HepG2 (cell line): ENCODE measurements at regions not wholly inside any gene's neighbourhood (a gene's known extent, or its start where the extent isn't known, plus 50 kb on each side); places are given as distances from the start of the nearest gene placed in this dataset.

Experiments
- ATAC-seq: fragments of 200-7000 bp; cut with Tn5 transposase; 3 replicates; pipeline ENCODE4 v1.9.1; 2020; ENCODE audit warnings: mild to moderate bottlenecking, moderate library complexity
- BruUV-seq: library from RNA; stranded (reverse); fragments of 400-500 nt; replicated peaks from 2 replicates; lab custom pipeline; 2021; lab: Mats Ljungman, UMichigan
- CTCF ChIA-PET: fragments of 300-600 bp; formaldehyde crosslinking; extraction: SDS; loops from one replicate; lab custom pipeline; 2021; ENCODE audit warnings: low total read pairs, inconsistent platforms, low intra/inter-chr PET ratio; lab: Yijun Ruan, JAX
- POLR2A ChIA-PET: fragments of 350-600 bp; sonication (Branson Sonifier 250); formaldehyde crosslinking; loops from one replicate; lab custom pipeline; 2020; ENCODE audit warnings: antibody characterized with exemption, inconsistent platforms; lab: Yijun Ruan, JAX
- DNase-seq: peaks from one replicate; pipeline ENCODE4 v3.0.0-alpha.2; 2015; ENCODE audit warnings: low spot score
- FAIRE-seq: peaks from 3 replicates; lab custom pipeline; 2011; peaks lifted over from hg19 to GRCh38; lab: Jason Lieb, UNC
- H2AFZ ChIP-seq: one replicate; pipeline ENCODE4 v1.6.1; 2011; ENCODE audit warnings: low read length, inconsistent platforms
- H3K27ac ChIP-seq: fragments of 300-600 bp; 3 replicates; pipeline ENCODE4 v1.8.0; 2011; ENCODE audit warnings: mixed run types, mild to moderate bottlenecking, mixed read lengths, low read length, inconsistent platforms; ENCODE audit not compliant: insufficient read depth; ENCODE audit errors: extremely low read length
- H3K27me3 ChIP-seq, 2 experiments: fragments of 200-600 bp in 1 of 2; 2 replicates in 1 of 2; 3 replicates in 1 of 2; pipeline versions ENCODE4 v1.6.0 to v1.8.0; 2011; ENCODE audit warnings: low read length in 2 of 2, mild to moderate bottlenecking in 2 of 2, moderate library complexity in 2 of 2, inconsistent platforms in 1 of 2; ENCODE audit not compliant: insufficient read depth in 2 of 2, control insufficient read depth in 1 of 2
- H3K36me3 ChIP-seq, 2 experiments: fragments of 200-600 bp in 1 of 2; replicated peaks in 1 of 2; 2 replicates in 1 of 2; 3 replicates in 1 of 2; pipeline versions ENCODE4 v1.5.1 to v1.8.0; 2011; ENCODE audit warnings: low read length in 2 of 2, inconsistent platforms in 1 of 2; ENCODE audit not compliant: insufficient read depth in 2 of 2, control insufficient read depth in 1 of 2
- H3K4me1 ChIP-seq: 2 replicates; pipeline ENCODE4 v1.5.1; 2012; ENCODE audit warnings: low read length, inconsistent platforms; ENCODE audit not compliant: insufficient read depth
- H3K4me2 ChIP-seq: 2 replicates; pipeline ENCODE4 v1.6.0; 2011; ENCODE audit warnings: low read depth, low read length, inconsistent platforms
- H3K4me3 ChIP-seq, 3 experiments: fragments of 200-600 bp in 1 of 3; sonication (generic), shearing (Covaris generic) in 1 of 3; replicated peaks in 1 of 3; 2 replicates each; pipeline ENCODE4 v1.5.1; 2011 to 2016; ENCODE audit warnings: low read length in 3 of 3, inconsistent platforms in 2 of 3, low read depth in 2 of 3, mild to moderate bottlenecking in 2 of 3, control low read depth in 1 of 3, mixed read lengths in 1 of 3; ENCODE audit not compliant: insufficient read depth in 1 of 3
- H3K79me2 ChIP-seq: one replicate; pipeline ENCODE4 v1.6.1; 2011; ENCODE audit warnings: low read length, inconsistent platforms; ENCODE audit not compliant: insufficient read depth
- H3K9ac ChIP-seq: 2 replicates; pipeline ENCODE4 v1.6.0; 2011; ENCODE audit warnings: mild to moderate bottlenecking, low read depth, low read length, inconsistent platforms; ENCODE audit not compliant: insufficient read depth
- H3K9me3 ChIP-seq: 2 replicates; pipeline ENCODE4 v1.5.1; 2012; ENCODE audit warnings: mild to moderate bottlenecking, low read length
- H4K20me1 ChIP-seq: 2 replicates; pipeline ENCODE4 v1.6.0; 2011; ENCODE audit warnings: inconsistent platforms, mild to moderate bottlenecking, low read length, moderate library complexity; ENCODE audit not compliant: insufficient read depth
- ARNT2 ChIP-seq: sonication (generic); formaldehyde crosslinking; IDR thresholded peaks from 2 replicates; pipeline ENCODE4 v1.8.0; 2022; ENCODE audit warnings: mild to moderate bottlenecking, low read depth, missing genetic modification reagents, moderate library complexity
- ETV5 ChIP-seq: IDR thresholded peaks from 2 replicates; pipeline ENCODE4 v1.6.1; 2018; ENCODE audit warnings: missing biosample characterization, missing genetic modification reagents, inconsistent platforms, borderline replicate concordance
- FOXP1 ChIP-seq, 2 experiments: fragments of 450-650 bp in 1 of 2; IDR thresholded peaks; 2 replicates each; pipeline ENCODE4 v1.6.1; 2017 to 2018; ENCODE audit warnings: antibody characterized with exemption in 1 of 2
- GATA4 ChIP-seq: sonication (generic); IDR thresholded peaks from 2 replicates; pipeline ENCODE4 v1.6.1; 2016; ENCODE audit warnings: antibody characterized with exemption, low read depth, borderline replicate concordance
- KLF9 ChIP-seq: IDR thresholded peaks from 2 replicates; pipeline ENCODE4 v1.6.1; 2016; ENCODE audit warnings: low read depth
- LCORL ChIP-seq, 2 experiments: fragments of 450-650 bp in 1 of 2; sonication (generic) in 1 of 2; formaldehyde crosslinking in 1 of 2; IDR thresholded peaks; 2 replicates each; pipeline versions ENCODE4 v1.5.0 to v1.6.1; 2017 to 2020; ENCODE audit warnings: antibody characterized with exemption in 1 of 2, missing genetic modification reagents in 1 of 2
- MAFF ChIP-seq: IDR thresholded peaks from 2 replicates; pipeline ENCODE4 v1.6.1; 2011; ENCODE audit warnings: low read depth, low read length, improper control_type of control experiment
- NONO ChIP-seq, 2 experiments: fragments of 450-650 bp in 1 of 2; sonication (generic) in 1 of 2; formaldehyde crosslinking in 1 of 2; IDR thresholded peaks in 1 of 2; conservative IDR thresholded peaks in 1 of 2; 2 replicates each; pipeline versions ENCODE4 v1.6.1 to v1.8.0; 2017 to 2022; ENCODE audit warnings: mild to moderate bottlenecking in 1 of 2, missing genetic modification reagents in 1 of 2, moderate library complexity in 1 of 2
- NR3C1 ChIP-seq: sonication (generic); formaldehyde crosslinking; IDR thresholded peaks from 2 replicates; pipeline ENCODE4 v1.4.0; 2020; ENCODE audit warnings: missing genetic modification reagents
- PHF21A ChIP-seq: sonication (generic); formaldehyde crosslinking; IDR thresholded peaks from 2 replicates; pipeline ENCODE4 v1.5.0; 2020; ENCODE audit warnings: mild to moderate bottlenecking, missing genetic modification reagents
- PLRG1 ChIP-seq: fragments of 450-650 bp; conservative IDR thresholded peaks from 2 replicates; pipeline ENCODE4 v1.6.1; 2016
- RFX5 ChIP-seq: IDR thresholded peaks from 2 replicates; pipeline ENCODE4 v1.6.1; 2011; ENCODE audit warnings: low read depth, low read length, improper control_type of control experiment
- STAT5B ChIP-seq: sonication (generic); formaldehyde crosslinking; IDR thresholded peaks from 2 replicates; pipeline ENCODE4 v1.4.0; 2020; ENCODE audit warnings: missing genetic modification reagents
- ZNF296 ChIP-seq: sonication (generic); formaldehyde crosslinking; conservative IDR thresholded peaks from 2 replicates; pipeline ENCODE4 v1.5.0; 2020; ENCODE audit warnings: mild to moderate bottlenecking, missing genetic modification reagents
- WGBS: methylation state at CpG from one replicate; pipeline ENCODE4 v1.1.6; 2017; ENCODE audit warnings: low lambda C conversion rate; 5-methylcytosine and 5-hydroxymethylcytosine counted together
- in situ Hi-C: cut with HindIII; loops from 2 replicates; pipeline ENCODE4 v1.10.0; 2017; ENCODE audit warnings: low pct_unique_long_range_greater_than_20kb; ENCODE audit not compliant: extremely low pct_ligation_motif_present
- intact Hi-C: fragments of 100-400 bp; cut with micrococcal nuclease; formaldehyde crosslinking; loops from one replicate; pipeline ENCODE4 v1.10.0; 2022; ENCODE audit not compliant: unreplicated experiment
- TF ChIP-seq, protein P1 (sequence below): sonication (generic); formaldehyde crosslinking; IDR thresholded peaks from 2 replicates; pipeline ENCODE4 v1.4.0; 2020; ENCODE audit warnings: missing genetic modification reagents, borderline replicate concordance
- TF ChIP-seq, protein P2 (sequence below): sonication (generic); formaldehyde crosslinking; IDR thresholded peaks from 2 replicates; pipeline ENCODE4 v1.4.0; 2020; ENCODE audit warnings: missing genetic modification reagents
- TF ChIP-seq, protein P3 (sequence below): sonication (generic); formaldehyde crosslinking; IDR thresholded peaks from 2 replicates; pipeline ENCODE4 v1.8.0; 2022; ENCODE audit warnings: mild to moderate bottlenecking, missing genetic modification reagents; ENCODE audit not compliant: insufficient replicate concordance

- Histone ChIP-seq H3K9me3 (no peaks in the 10 kb centered on the region; the same call in 1 of the 2 replicates), H3K4me3 (no peak overlapping the region), H3K27me3 (no peaks in the 10 kb centered on the region), H3K4me2 (no peak overlapping the region), H4K20me1 (no peaks in the 10 kb centered on the region), H3K79me2 (no peaks in the 10 kb centered on the region), H3K9ac (no peak overlapping the region), H3K27ac (no peak overlapping the region), H2AFZ (no peak overlapping the region), H3K36me3 (no peaks in the 10 kb centered on the region), H3K4me1 (no peaks in the 10 kb centered on the region)
- ATAC-seq, result no peak
- in situ Hi-C loops, result no loop called here
- no peak for TF ChIP-seq LCORL (IDR thresholded peaks at IDR 0.05)
- no peak for TF ChIP-seq LCORL (CRISPR knock-in tag; IDR thresholded peaks at IDR 0.05)
- TF ChIP-seq PHF21A (CRISPR knock-in tag), result no peak
- no peak for TF ChIP-seq GATA4
- no peak for TF ChIP-seq ZNF296
- TF ChIP-seq RFX5, result no peak
- no peak for TF ChIP-seq NONO (IDR thresholded peaks at IDR 0.05)
- TF ChIP-seq NONO (CRISPR knock-in tag; conservative IDR thresholded peaks at IDR 0.05), result no peak
- TF ChIP-seq, protein P1, sequence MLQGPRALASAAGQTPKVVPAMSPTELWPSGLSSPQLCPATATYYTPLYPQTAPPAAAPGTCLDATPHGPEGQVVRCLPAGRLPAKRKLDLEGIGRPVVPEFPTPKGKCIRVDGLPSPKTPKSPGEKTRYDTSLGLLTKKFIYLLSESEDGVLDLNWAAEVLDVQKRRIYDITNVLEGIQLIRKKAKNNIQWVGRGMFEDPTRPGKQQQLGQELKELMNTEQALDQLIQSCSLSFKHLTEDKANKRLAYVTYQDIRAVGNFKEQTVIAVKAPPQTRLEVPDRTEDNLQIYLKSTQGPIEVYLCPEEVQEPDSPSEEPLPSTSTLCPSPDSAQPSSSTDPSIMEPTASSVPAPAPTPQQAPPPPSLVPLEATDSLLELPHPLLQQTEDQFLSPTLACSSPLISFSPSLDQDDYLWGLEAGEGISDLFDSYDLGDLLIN (CRISPR knock-in tag), result no peak
- TF ChIP-seq PLRG1, result no peak
- no peak for TF ChIP-seq STAT5B
- no peak for TF ChIP-seq NR3C1 (CRISPR knock-in tag)
- TF ChIP-seq KLF9 (CRISPR knock-in tag), result no peak
- TF ChIP-seq, protein P2, sequence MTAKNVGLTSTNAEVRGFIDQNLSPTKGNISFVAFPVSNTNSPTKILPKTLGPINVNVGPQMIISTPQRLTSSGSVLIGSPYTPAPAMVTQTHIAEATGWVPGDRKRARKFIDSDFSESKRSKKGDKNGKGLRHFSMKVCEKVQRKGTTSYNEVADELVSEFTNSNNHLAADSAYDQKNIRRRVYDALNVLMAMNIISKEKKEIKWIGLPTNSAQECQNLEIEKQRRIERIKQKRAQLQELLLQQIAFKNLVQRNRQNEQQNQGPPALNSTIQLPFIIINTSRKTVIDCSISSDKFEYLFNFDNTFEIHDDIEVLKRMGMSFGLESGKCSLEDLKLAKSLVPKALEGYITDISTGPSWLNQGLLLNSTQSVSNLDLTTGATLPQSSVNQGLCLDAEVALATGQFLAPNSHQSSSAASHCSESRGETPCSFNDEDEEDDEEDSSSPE (CRISPR knock-in tag), result no peak
- TF ChIP-seq ARNT2 (CRISPR knock-in tag), result no peak
- TF ChIP-seq, protein P3, sequence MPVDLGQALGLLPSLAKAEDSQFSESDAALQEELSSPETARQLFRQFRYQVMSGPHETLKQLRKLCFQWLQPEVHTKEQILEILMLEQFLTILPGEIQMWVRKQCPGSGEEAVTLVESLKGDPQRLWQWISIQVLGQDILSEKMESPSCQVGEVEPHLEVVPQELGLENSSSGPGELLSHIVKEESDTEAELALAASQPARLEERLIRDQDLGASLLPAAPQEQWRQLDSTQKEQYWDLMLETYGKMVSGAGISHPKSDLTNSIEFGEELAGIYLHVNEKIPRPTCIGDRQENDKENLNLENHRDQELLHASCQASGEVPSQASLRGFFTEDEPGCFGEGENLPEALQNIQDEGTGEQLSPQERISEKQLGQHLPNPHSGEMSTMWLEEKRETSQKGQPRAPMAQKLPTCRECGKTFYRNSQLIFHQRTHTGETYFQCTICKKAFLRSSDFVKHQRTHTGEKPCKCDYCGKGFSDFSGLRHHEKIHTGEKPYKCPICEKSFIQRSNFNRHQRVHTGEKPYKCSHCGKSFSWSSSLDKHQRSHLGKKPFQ (CRISPR knock-in tag), result no peak
- TF ChIP-seq MAFF, result no peak
- TF ChIP-seq ETV5 (CRISPR knock-in tag), result no peak
- no peak for TF ChIP-seq FOXP1 (IDR thresholded peaks at IDR 0.05)
- TF ChIP-seq FOXP1 (CRISPR knock-in tag; IDR thresholded peaks at IDR 0.05), result no peak
- CTCF ChIA-PET, result no interaction called here
- intact Hi-C loops, result no loop called here
- no CpG with 5 or more reads among the region's 2 CpGs for WGBS
- no peak for FAIRE-seq
- no TSS peak for BruUV-seq
- no peak for DNase-seq
- POLR2A ChIA-PET, result no interaction called here
Measured at GRCh38 chr9:105950448-105950847, 256.1 kb downstream of the TMEM38B start.
